Gastroesophageal sphincter (tissue), 3 donors: ENCODE measurements at regions not wholly inside any gene's neighbourhood (a gene's known extent, or its start where the extent isn't known, plus 50 kb on each side); places are given as distances from the start of the nearest gene placed in this dataset.

ENCODE experiments used
- CTCF ChIP-seq, 4 experiments: fragments of 200-600 bp in 2 of 4; fragments of 450-650 bp in 2 of 4; sonication (generic) in 1 of 4; IDR thresholded peaks; one replicate each; pipeline ENCODE4 v1.5.1; 2017 to 2019; ENCODE audit warnings: antibody characterized with exemption in 4 of 4, mild to moderate bottlenecking in 2 of 4, moderate library complexity in 2 of 4
- EP300 ChIP-seq: sonication (generic); formaldehyde crosslinking; IDR thresholded peaks from one replicate; pipeline ENCODE4 v1.6.1; 2017; ENCODE audit warnings: antibody characterized with exemption, mild to moderate bottlenecking
- POLR2A ChIP-seq, 2 donors: fragments of 450-650 bp; IDR thresholded peaks; one replicate each; pipeline ENCODE4 v1.6.1; 2017; ENCODE audit warnings: antibody characterized with exemption in 2 of 2, mild to moderate bottlenecking in 2 of 2, moderate library complexity in 1 of 2
- POLR2AphosphoS5 ChIP-seq: sonication (generic); formaldehyde crosslinking; IDR thresholded peaks from one replicate; pipeline ENCODE4 v1.6.1; 2017; ENCODE audit warnings: antibody characterized with exemption

GRCh38 chr5:125267636-125268248, 521.3 kb upstream of the ZNF608 start:
- TF ChIP-seq CTCF (IDR thresholded peaks at IDR 0.05): no peak
- TF ChIP-seq POLR2AphosphoS5: no peak
- no peak for TF ChIP-seq POLR2A (IDR thresholded peaks at IDR 0.05)
- no peak for TF ChIP-seq EP300
